HepG2 (cell line): ENCODE measurements at regions not wholly inside any gene's neighbourhood (a gene's known extent, or its start where the extent isn't known, plus 50 kb on each side); places are given as distances from the start of the nearest gene placed in this dataset.

Experiments
- ATAC-seq: fragments of 200-7000 bp; cut with Tn5 transposase; 3 replicates; pipeline ENCODE4 v1.9.1; 2020; ENCODE audit warnings: mild to moderate bottlenecking, moderate library complexity
- BruUV-seq: library from RNA; stranded (reverse); fragments of 400-500 nt; replicated peaks from 2 replicates; lab custom pipeline; 2021; lab: Mats Ljungman, UMichigan
- CTCF ChIA-PET: fragments of 300-600 bp; formaldehyde crosslinking; extraction: SDS; loops from one replicate; lab custom pipeline; 2021; ENCODE audit warnings: low total read pairs, inconsistent platforms, low intra/inter-chr PET ratio; lab: Yijun Ruan, JAX
- POLR2A ChIA-PET: fragments of 350-600 bp; sonication (Branson Sonifier 250); formaldehyde crosslinking; loops from one replicate; lab custom pipeline; 2020; ENCODE audit warnings: antibody characterized with exemption, inconsistent platforms; lab: Yijun Ruan, JAX
- DNase-seq: peaks from one replicate; pipeline ENCODE4 v3.0.0-alpha.2; 2015; ENCODE audit warnings: low spot score
- FAIRE-seq: peaks from 3 replicates; lab custom pipeline; 2011; peaks lifted over from hg19 to GRCh38; lab: Jason Lieb, UNC
- H2AFZ ChIP-seq: one replicate; pipeline ENCODE4 v1.6.1; 2011; ENCODE audit warnings: low read length, inconsistent platforms
- H3K27ac ChIP-seq: fragments of 300-600 bp; 3 replicates; pipeline ENCODE4 v1.8.0; 2011; ENCODE audit warnings: mixed run types, mild to moderate bottlenecking, mixed read lengths, low read length, inconsistent platforms; ENCODE audit not compliant: insufficient read depth; ENCODE audit errors: extremely low read length
- H3K27me3 ChIP-seq, 2 experiments: fragments of 200-600 bp in 1 of 2; 2 replicates in 1 of 2; 3 replicates in 1 of 2; pipeline versions ENCODE4 v1.6.0 to v1.8.0; 2011; ENCODE audit warnings: low read length in 2 of 2, mild to moderate bottlenecking in 2 of 2, moderate library complexity in 2 of 2, inconsistent platforms in 1 of 2; ENCODE audit not compliant: insufficient read depth in 2 of 2, control insufficient read depth in 1 of 2
- H3K36me3 ChIP-seq, 2 experiments: fragments of 200-600 bp in 1 of 2; replicated peaks in 1 of 2; 2 replicates in 1 of 2; 3 replicates in 1 of 2; pipeline versions ENCODE4 v1.5.1 to v1.8.0; 2011; ENCODE audit warnings: low read length in 2 of 2, inconsistent platforms in 1 of 2; ENCODE audit not compliant: insufficient read depth in 2 of 2, control insufficient read depth in 1 of 2
- H3K4me1 ChIP-seq: 2 replicates; pipeline ENCODE4 v1.5.1; 2012; ENCODE audit warnings: low read length, inconsistent platforms; ENCODE audit not compliant: insufficient read depth
- H3K4me2 ChIP-seq: 2 replicates; pipeline ENCODE4 v1.6.0; 2011; ENCODE audit warnings: low read depth, low read length, inconsistent platforms
- H3K4me3 ChIP-seq, 3 experiments: fragments of 200-600 bp in 1 of 3; sonication (generic), shearing (Covaris generic) in 1 of 3; replicated peaks in 1 of 3; 2 replicates each; pipeline ENCODE4 v1.5.1; 2011 to 2016; ENCODE audit warnings: low read length in 3 of 3, inconsistent platforms in 2 of 3, low read depth in 2 of 3, mild to moderate bottlenecking in 2 of 3, control low read depth in 1 of 3, mixed read lengths in 1 of 3; ENCODE audit not compliant: insufficient read depth in 1 of 3
- H3K79me2 ChIP-seq: one replicate; pipeline ENCODE4 v1.6.1; 2011; ENCODE audit warnings: low read length, inconsistent platforms; ENCODE audit not compliant: insufficient read depth
- H3K9ac ChIP-seq: 2 replicates; pipeline ENCODE4 v1.6.0; 2011; ENCODE audit warnings: mild to moderate bottlenecking, low read depth, low read length, inconsistent platforms; ENCODE audit not compliant: insufficient read depth
- H3K9me3 ChIP-seq: 2 replicates; pipeline ENCODE4 v1.5.1; 2012; ENCODE audit warnings: mild to moderate bottlenecking, low read length
- H4K20me1 ChIP-seq: 2 replicates; pipeline ENCODE4 v1.6.0; 2011; ENCODE audit warnings: inconsistent platforms, mild to moderate bottlenecking, low read length, moderate library complexity; ENCODE audit not compliant: insufficient read depth
- ATF1 ChIP-seq: IDR thresholded peaks from 2 replicates; pipeline ENCODE4 v1.6.1; 2016; ENCODE audit warnings: mild to moderate bottlenecking, control low read depth
- CBX5 ChIP-seq: sonication (generic); formaldehyde crosslinking; IDR thresholded peaks from 2 replicates; pipeline ENCODE4 v1.4.0; 2020; ENCODE audit warnings: missing genetic modification reagents, borderline replicate concordance
- CREB1 ChIP-seq, 2 experiments: fragments of 450-650 bp in 1 of 2; IDR thresholded peaks; 2 replicates each; pipeline ENCODE4 v1.6.1; 2016 to 2017; ENCODE audit warnings: control low read depth in 1 of 2, mild to moderate bottlenecking in 1 of 2, missing compliant biosample characterization in 1 of 2, missing genetic modification characterization in 1 of 2
- HOXA9 ChIP-seq: sonication (generic); formaldehyde crosslinking; IDR thresholded peaks from 2 replicates; pipeline ENCODE4 v1.8.1; 2022; ENCODE audit warnings: missing genetic modification reagents, mild to moderate bottlenecking, moderate library complexity, borderline replicate concordance
- KAT7 ChIP-seq: IDR thresholded peaks from 2 replicates; pipeline ENCODE4 v1.6.1; 2018; ENCODE audit warnings: borderline replicate concordance, missing compliant biosample characterization
- MXD4 ChIP-seq: IDR thresholded peaks from 2 replicates; pipeline ENCODE4 v1.6.1; 2016; ENCODE audit warnings: mild to moderate bottlenecking, missing biosample characterization, missing genetic modification reagents
- MYPOP ChIP-seq: sonication (generic); formaldehyde crosslinking; IDR thresholded peaks from 2 replicates; pipeline ENCODE4 v1.8.1; 2023; ENCODE audit warnings: mild to moderate bottlenecking, moderate library complexity, missing genetic modification reagents
- NFYB ChIP-seq: sonication (generic); formaldehyde crosslinking; IDR thresholded peaks from 2 replicates; pipeline ENCODE4 v1.4.0; 2020; ENCODE audit warnings: missing genetic modification reagents
- POLR2AphosphoS5 ChIP-seq: IDR thresholded peaks from 2 replicates; pipeline ENCODE4 v1.6.1; 2012; ENCODE audit warnings: low read depth, low read length
- PRMT3 ChIP-seq: sonication (generic); formaldehyde crosslinking; IDR thresholded peaks from 2 replicates; pipeline ENCODE4 v1.8.1; 2022; ENCODE audit warnings: low read depth, mild to moderate bottlenecking, moderate library complexity, missing genetic modification reagents, borderline replicate concordance
- SAFB2 ChIP-seq: sonication (generic); formaldehyde crosslinking; IDR thresholded peaks from 2 replicates; pipeline ENCODE4 v1.5.1; 2020; ENCODE audit warnings: missing genetic modification reagents, low read depth, mild to moderate bottlenecking, borderline replicate concordance
- SMAD1 ChIP-seq: sonication (generic); formaldehyde crosslinking; IDR thresholded peaks from 2 replicates; pipeline ENCODE4 v1.4.0; 2020; ENCODE audit warnings: missing genetic modification reagents, low read depth, mild to moderate bottlenecking, borderline replicate concordance
- TCF7L2 ChIP-seq: IDR thresholded peaks from 2 replicates; pipeline ENCODE4 v1.6.1; 2011; ENCODE audit warnings: mild to moderate bottlenecking, low read depth, low read length, moderate library complexity
- ZNF468 ChIP-seq: sonication (generic); formaldehyde crosslinking; IDR thresholded peaks from 2 replicates; pipeline ENCODE4 v1.8.0; 2022; ENCODE audit warnings: mild to moderate bottlenecking, moderate library complexity, missing genetic modification reagents
- ZNF576 ChIP-seq: sonication (generic); formaldehyde crosslinking; IDR thresholded peaks from 2 replicates; pipeline ENCODE4 v1.4.0; 2020; ENCODE audit warnings: mild to moderate bottlenecking, missing genetic modification reagents
- ZNF749 ChIP-seq: sonication (generic); formaldehyde crosslinking; IDR thresholded peaks from 2 replicates; pipeline ENCODE4 v1.8.0; 2022; ENCODE audit warnings: mild to moderate bottlenecking, missing genetic modification reagents, moderate library complexity, borderline replicate concordance
- ZNF878 ChIP-seq: sonication (generic); formaldehyde crosslinking; IDR thresholded peaks from 2 replicates; pipeline ENCODE4 v1.8.1; 2023; ENCODE audit warnings: mild to moderate bottlenecking, missing genetic modification reagents, moderate library complexity
- WGBS: methylation state at CpG from one replicate; pipeline ENCODE4 v1.1.6; 2017; ENCODE audit warnings: low lambda C conversion rate; 5-methylcytosine and 5-hydroxymethylcytosine counted together
- in situ Hi-C: cut with HindIII; loops from 2 replicates; pipeline ENCODE4 v1.10.0; 2017; ENCODE audit warnings: low pct_unique_long_range_greater_than_20kb; ENCODE audit not compliant: extremely low pct_ligation_motif_present
- intact Hi-C: fragments of 100-400 bp; cut with micrococcal nuclease; formaldehyde crosslinking; loops from one replicate; pipeline ENCODE4 v1.10.0; 2022; ENCODE audit not compliant: unreplicated experiment
- TF ChIP-seq, protein P1 (sequence below): sonication (generic); formaldehyde crosslinking; conservative IDR thresholded peaks from 2 replicates; pipeline ENCODE4 v1.4.0; 2020; ENCODE audit warnings: missing genetic modification reagents

DNA sequence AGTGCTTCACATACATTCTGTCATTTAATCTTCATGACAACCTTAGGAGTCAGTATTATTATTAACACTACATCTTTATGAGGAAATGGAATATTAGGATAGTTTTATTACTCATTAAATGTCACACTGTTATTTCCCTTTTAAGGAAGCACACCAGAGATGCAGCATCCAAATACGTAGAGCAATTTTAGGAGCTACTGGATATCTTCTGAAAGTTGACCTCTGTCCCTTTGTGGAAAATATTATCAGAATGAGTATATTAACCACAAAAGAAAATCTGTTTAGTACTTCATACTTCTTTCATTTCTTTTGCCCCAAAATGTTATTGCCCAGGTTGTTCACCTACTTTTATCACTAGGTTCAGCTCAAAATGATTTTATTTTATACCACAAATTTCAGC lies 72.9 kb upstream of the APCDD1 start:
- no peak for ATAC-seq
- no peaks in the 10 kb centered on the region for H4K20me1 ChIP-seq
- no peaks in the 10 kb centered on the region for H3K79me2 ChIP-seq
- ChIA-PET POLR2A (no interaction called here), CTCF (no interaction called here)
- no peaks in the 10 kb centered on the region for H3K4me1 ChIP-seq
- no peak overlapping the region for H3K4me2 ChIP-seq
- no peak overlapping the region for H3K9ac ChIP-seq
- intact Hi-C loops, result no loop called here
- no peak overlapping the region for H3K27ac ChIP-seq
- H3K27me3 ChIP-seq, result peaks cover 2 to 8% of the 10 kb centered on the region in 2 experiments; a peak in 4 of 5 replicates
- no peaks in the 10 kb centered on the region for H3K36me3 ChIP-seq
- FAIRE-seq, result no peak
- DNase-seq, result no peak
- no peaks in the 10 kb centered on the region for H3K9me3 ChIP-seq
- H2AFZ ChIP-seq, result no peak overlapping the region
- in situ Hi-C loops, result no loop called here
- no TSS peak for BruUV-seq
- H3K4me3 ChIP-seq, result no peak overlapping the region
- 0% methylated on average over 1 of the region's 1 CpG for WGBS
- TF ChIP-seq HOXA9 (CRISPR knock-in tag) (no peak), ZNF878 (CRISPR knock-in tag) (no peak), KAT7 (CRISPR knock-in tag) (no peak), MYPOP (no peak), NFYB (no peak), ZNF749 (CRISPR knock-in tag) (no peak), PRMT3 (no peak)
- TF ChIP-seq, all 625 proteins: peak for 0

GRCh38 chr18:10381951-10382350 lies 72.5 kb upstream of the APCDD1 start:
- ChIA-PET POLR2A (no interaction called here), CTCF (no interaction called here)
- Histone ChIP-seq H2AFZ (no peak overlapping the region), H3K4me3 (no peak overlapping the region), H3K27ac (no peak overlapping the region), H3K9me3 (no peaks in the 10 kb centered on the region), H3K9ac (no peak overlapping the region), H3K4me2 (no peak overlapping the region), H3K4me1 (no peaks in the 10 kb centered on the region), H3K36me3 (no peaks in the 10 kb centered on the region), H3K27me3 (peaks cover 2 to 6% of the 10 kb centered on the region in 2 experiments; a peak in 3 of 5 replicates), H3K79me2 (no peaks in the 10 kb centered on the region), H4K20me1 (no peaks in the 10 kb centered on the region)
- WGBS, result 15% methylated on average over 4 of the region's 4 CpGs
- FAIRE-seq (no peak), ATAC-seq (no peak), DNase-seq (no peak)
- no TSS peak for BruUV-seq
- intact Hi-C loops (no loop called here), in situ Hi-C loops (no loop called here)
- TF ChIP-seq MXD4 (CRISPR knock-in tag) (no peak), ZNF576 (CRISPR knock-in tag) (no peak), ATF1 (CRISPR knock-in tag) (no peak), SAFB2 (CRISPR knock-in tag) (no peak), SMAD1 (no peak), ZNF468 (no peak), CBX5 (CRISPR knock-in tag) (no peak), POLR2AphosphoS5 (no peak), CREB1 (IDR thresholded peaks at IDR 0.05) (no peak), CREB1 (CRISPR knock-in tag; IDR thresholded peaks at IDR 0.05) (no peak), TCF7L2 (no peak)
- TF ChIP-seq, protein P1, sequence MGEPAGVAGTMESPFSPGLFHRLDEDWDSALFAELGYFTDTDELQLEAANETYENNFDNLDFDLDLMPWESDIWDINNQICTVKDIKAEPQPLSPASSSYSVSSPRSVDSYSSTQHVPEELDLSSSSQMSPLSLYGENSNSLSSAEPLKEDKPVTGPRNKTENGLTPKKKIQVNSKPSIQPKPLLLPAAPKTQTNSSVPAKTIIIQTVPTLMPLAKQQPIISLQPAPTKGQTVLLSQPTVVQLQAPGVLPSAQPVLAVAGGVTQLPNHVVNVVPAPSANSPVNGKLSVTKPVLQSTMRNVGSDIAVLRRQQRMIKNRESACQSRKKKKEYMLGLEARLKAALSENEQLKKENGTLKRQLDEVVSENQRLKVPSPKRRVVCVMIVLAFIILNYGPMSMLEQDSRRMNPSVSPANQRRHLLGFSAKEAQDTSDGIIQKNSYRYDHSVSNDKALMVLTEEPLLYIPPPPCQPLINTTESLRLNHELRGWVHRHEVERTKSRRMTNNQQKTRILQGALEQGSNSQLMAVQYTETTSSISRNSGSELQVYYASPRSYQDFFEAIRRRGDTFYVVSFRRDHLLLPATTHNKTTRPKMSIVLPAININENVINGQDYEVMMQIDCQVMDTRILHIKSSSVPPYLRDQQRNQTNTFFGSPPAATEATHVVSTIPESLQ (CRISPR knock-in tag), result no peak
